A673 (cell line): ENCODE measurements at regions not wholly inside any gene's neighbourhood (a gene's known extent, or its start where the extent isn't known, plus 50 kb on each side); places are given as distances from the start of the nearest gene placed in this dataset.

Experiments
- EZH2 ChIP-seq: fragments of 200-600 bp; sonication (generic); IDR thresholded peaks from 2 replicates; pipeline ENCODE4 v1.6.1; 2017; ENCODE audit warnings: borderline replicate concordance, low read depth, mild to moderate bottlenecking, mixed read lengths, antibody characterized with exemption, low read length; ENCODE audit not compliant: poor library complexity, severe bottlenecking
- TF ChIP-seq, protein P1 (sequence below): fragments of 300-800, 200-600 bp; sonication (generic); conservative IDR thresholded peaks from 2 replicates; pipeline ENCODE4 v1.5.1; 2017; ENCODE audit warnings: low read depth, mild to moderate bottlenecking, antibody characterized with exemption, low read length, moderate library complexity, mixed read lengths

DNA sequence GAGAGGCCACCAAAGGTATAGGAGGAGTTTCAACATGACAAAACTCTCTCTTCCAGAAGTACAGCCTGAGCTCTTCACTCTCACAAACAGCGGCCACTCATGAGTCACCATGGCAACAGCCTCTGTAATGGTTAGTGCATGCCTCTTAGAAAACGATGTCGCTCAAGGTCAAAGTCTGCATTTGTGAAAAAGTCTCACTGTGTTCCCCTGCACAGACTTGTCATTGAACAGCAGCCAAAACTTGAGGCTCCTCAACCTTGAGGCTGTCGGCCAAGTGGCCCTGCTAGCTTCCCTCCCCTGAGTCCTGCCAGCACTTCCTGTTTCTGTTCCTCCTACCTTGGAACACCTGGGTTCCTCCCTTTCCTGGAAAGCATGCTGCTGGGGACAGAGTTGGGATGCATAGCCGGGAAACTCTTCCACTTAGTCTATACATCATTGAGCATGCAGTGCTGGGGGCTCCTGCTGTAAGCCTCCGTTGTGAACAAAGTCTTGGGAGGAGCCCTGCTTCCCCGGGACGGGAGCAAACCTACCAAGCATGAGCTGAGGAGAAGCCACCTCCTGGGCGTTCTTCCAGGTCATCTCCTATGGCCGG, 66.6 kb downstream of the ING2 start:
- TF ChIP-seq EZH2 = no peak
- TF ChIP-seq, protein P1, sequence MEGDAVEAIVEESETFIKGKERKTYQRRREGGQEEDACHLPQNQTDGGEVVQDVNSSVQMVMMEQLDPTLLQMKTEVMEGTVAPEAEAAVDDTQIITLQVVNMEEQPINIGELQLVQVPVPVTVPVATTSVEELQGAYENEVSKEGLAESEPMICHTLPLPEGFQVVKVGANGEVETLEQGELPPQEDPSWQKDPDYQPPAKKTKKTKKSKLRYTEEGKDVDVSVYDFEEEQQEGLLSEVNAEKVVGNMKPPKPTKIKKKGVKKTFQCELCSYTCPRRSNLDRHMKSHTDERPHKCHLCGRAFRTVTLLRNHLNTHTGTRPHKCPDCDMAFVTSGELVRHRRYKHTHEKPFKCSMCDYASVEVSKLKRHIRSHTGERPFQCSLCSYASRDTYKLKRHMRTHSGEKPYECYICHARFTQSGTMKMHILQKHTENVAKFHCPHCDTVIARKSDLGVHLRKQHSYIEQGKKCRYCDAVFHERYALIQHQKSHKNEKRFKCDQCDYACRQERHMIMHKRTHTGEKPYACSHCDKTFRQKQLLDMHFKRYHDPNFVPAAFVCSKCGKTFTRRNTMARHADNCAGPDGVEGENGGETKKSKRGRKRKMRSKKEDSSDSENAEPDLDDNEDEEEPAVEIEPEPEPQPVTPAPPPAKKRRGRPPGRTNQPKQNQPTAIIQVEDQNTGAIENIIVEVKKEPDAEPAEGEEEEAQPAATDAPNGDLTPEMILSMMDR = no peak
